ENCODE measurements at regions not wholly inside any gene's neighbourhood (a gene's known extent, or its start where the extent isn't known, plus 50 kb on each side); places are given as distances from the start of the nearest gene placed in this dataset.

DNA sequence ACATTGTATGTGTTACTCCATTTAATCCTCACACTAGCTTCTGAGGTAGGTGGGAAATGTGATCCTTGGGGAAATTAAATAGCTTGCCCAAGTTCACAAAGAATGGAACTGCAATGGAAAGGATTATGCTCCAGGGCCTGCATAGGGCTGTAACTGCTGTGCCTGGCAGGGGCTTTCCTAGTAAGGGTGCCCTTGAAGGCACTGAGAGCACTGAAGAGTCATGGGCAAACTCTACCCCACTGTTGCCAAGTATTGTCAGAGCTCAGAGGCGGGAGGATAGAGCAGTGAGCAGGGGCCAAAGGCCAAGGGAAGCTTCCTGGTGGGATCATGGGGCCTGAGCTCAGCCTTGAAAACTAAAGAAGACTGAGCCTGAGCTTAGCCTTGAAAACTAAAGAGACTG is 133.0 kb upstream of the NALF2 start:
- H3K27ac ChIP-seq: no peak overlapping the region
- in situ Hi-C loops (cut with HindIII; ENCODE audit: low pct_ligation_motif_present, low sequenced_read_pairs): no loop called here
- TF ChIP-seq, protein P1, sequence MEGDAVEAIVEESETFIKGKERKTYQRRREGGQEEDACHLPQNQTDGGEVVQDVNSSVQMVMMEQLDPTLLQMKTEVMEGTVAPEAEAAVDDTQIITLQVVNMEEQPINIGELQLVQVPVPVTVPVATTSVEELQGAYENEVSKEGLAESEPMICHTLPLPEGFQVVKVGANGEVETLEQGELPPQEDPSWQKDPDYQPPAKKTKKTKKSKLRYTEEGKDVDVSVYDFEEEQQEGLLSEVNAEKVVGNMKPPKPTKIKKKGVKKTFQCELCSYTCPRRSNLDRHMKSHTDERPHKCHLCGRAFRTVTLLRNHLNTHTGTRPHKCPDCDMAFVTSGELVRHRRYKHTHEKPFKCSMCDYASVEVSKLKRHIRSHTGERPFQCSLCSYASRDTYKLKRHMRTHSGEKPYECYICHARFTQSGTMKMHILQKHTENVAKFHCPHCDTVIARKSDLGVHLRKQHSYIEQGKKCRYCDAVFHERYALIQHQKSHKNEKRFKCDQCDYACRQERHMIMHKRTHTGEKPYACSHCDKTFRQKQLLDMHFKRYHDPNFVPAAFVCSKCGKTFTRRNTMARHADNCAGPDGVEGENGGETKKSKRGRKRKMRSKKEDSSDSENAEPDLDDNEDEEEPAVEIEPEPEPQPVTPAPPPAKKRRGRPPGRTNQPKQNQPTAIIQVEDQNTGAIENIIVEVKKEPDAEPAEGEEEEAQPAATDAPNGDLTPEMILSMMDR (IDR thresholded peaks at IDR 0.05; ENCODE audit: low read depth, low read length, missing control alignments): no peak
- no peak overlapping the region for H3K4me3 ChIP-seq (ENCODE audit: low read depth, low read length)
- no peak for DNase-seq
- H3K36me3 ChIP-seq (replicated peaks): no peaks in the 10 kb centered on the region
- H3K27me3 ChIP-seq (replicated peaks): no peaks in the 10 kb centered on the region

- TF ChIP-seq, protein P1 (IDR thresholded peaks at IDR 0.05; ENCODE audit: low read depth, low read length, missing control alignments): no peak
- Histone ChIP-seq H3K27me3 (replicated peaks) (no peaks in the 10 kb centered on the region), H3K36me3 (replicated peaks) (no peaks in the 10 kb centered on the region), H3K27ac (no peak overlapping the region), H3K4me3 (ENCODE audit: low read depth, low read length) (no peak overlapping the region)
- DNase-seq: no peak
- in situ Hi-C loops (cut with HindIII; ENCODE audit: low pct_ligation_motif_present, low sequenced_read_pairs): no loop called here
These were observed 134.1 kb upstream of the NALF2 start for GRCh38 chrX:69369999-69370398.

- Histone ChIP-seq H3K27me3 (replicated peaks) (no peaks in the 10 kb centered on the region), H3K4me3 (ENCODE audit: low read depth, low read length) (no peak overlapping the region), H3K36me3 (replicated peaks) (no peaks in the 10 kb centered on the region), H3K27ac (no peak overlapping the region)
- in situ Hi-C loops (cut with HindIII; ENCODE audit: low pct_ligation_motif_present, low sequenced_read_pairs): no loop called here
- TF ChIP-seq, protein P1 (IDR thresholded peaks at IDR 0.05; ENCODE audit: low read depth, low read length, missing control alignments): no peak
- DNase-seq: no peak
These were observed 137.9 kb upstream of the NALF2 start for GRCh38 chrX:69366183-69366582.

- H3K27me3 ChIP-seq (replicated peaks): no peaks in the 10 kb centered on the region
- H3K27ac ChIP-seq: no peak overlapping the region
- in situ Hi-C loops (cut with HindIII; ENCODE audit: low pct_ligation_motif_present, low sequenced_read_pairs): no loop called here
- no peak overlapping the region for H3K4me3 ChIP-seq (ENCODE audit: low read depth, low read length)
- TF ChIP-seq, protein P1 (IDR thresholded peaks at IDR 0.05; ENCODE audit: low read depth, low read length, missing control alignments): no peak
- DNase-seq: no peak
- no peaks in the 10 kb centered on the region for H3K36me3 ChIP-seq (replicated peaks)
These were observed 138.4 kb upstream of the NALF2 start for GRCh38 chrX:69365755-69366154.

GRCh38 chrX:69365349-69365748 is 138.8 kb upstream of the NALF2 start:
- DNase-seq: no peak

DNA sequence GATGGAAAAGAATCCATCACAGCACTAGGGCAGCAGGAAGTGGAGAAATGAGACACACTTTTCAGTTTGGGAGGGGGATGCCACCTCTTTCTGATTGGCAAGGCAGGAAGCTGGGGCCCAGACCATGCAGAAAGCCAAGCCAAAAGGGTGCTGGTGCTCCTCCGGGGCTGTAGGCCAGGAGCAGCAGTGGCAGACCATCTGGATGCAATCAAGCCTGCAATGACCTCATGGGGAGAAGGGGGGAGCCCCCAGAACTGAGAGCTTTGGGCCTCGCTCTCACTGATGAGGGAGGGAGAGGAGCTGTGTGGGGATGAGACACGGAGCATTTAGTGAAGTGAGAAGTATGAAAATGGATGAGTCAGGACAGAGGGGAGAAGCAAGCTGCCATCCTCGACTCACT is 141.3 kb upstream of the NALF2 start:
- Histone ChIP-seq H3K27ac (no peak overlapping the region), H3K27me3 (replicated peaks) (no peaks in the 10 kb centered on the region), H3K4me3 (ENCODE audit: low read depth, low read length) (no peak overlapping the region), H3K36me3 (replicated peaks) (no peaks in the 10 kb centered on the region)
- TF ChIP-seq, protein P1 (IDR thresholded peaks at IDR 0.05; ENCODE audit: low read depth, low read length, missing control alignments): no peak
- no peak for DNase-seq
- in situ Hi-C loops (cut with HindIII; ENCODE audit: low pct_ligation_motif_present, low sequenced_read_pairs): no loop called here

More at GRCh38 chrX:69365349-69365748, 138.8 kb upstream of the NALF2 start:
- H3K4me3 ChIP-seq (ENCODE audit: low read depth, low read length): no peak overlapping the region
- no peaks in the 10 kb centered on the region for H3K27me3 ChIP-seq (replicated peaks)
- no peaks in the 10 kb centered on the region for H3K36me3 ChIP-seq (replicated peaks)
- TF ChIP-seq, protein P1 (IDR thresholded peaks at IDR 0.05; ENCODE audit: low read depth, low read length, missing control alignments): no peak
- no peak overlapping the region for H3K27ac ChIP-seq
- in situ Hi-C loops (cut with HindIII; ENCODE audit: low pct_ligation_motif_present, low sequenced_read_pairs): no loop called here
